ENCODE measurements at regions not wholly inside any gene's neighbourhood (a gene's known extent, or its start where the extent isn't known, plus 50 kb on each side); places are given as distances from the start of the nearest gene placed in this dataset.

DNA sequence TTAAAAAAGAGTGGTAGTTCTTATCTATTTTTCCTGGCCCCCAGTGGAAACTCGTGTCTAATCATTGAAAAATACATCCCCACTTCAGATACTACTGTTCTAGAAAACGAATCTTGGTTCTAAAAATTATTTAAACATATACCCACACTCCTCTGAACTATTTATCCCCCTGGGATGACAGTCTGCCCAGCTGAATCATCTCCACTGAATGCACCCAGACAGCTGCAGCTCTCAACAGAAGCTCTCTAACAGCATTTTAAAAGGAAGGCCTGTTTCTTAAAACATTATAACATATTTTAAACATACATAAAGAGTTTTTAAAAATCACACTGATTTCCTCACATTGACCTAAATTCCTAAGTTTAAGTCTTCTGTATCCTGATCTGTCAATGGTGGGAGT lies 544.6 kb upstream of the PHF14 start:
- TF ChIP-seq, protein P1, sequence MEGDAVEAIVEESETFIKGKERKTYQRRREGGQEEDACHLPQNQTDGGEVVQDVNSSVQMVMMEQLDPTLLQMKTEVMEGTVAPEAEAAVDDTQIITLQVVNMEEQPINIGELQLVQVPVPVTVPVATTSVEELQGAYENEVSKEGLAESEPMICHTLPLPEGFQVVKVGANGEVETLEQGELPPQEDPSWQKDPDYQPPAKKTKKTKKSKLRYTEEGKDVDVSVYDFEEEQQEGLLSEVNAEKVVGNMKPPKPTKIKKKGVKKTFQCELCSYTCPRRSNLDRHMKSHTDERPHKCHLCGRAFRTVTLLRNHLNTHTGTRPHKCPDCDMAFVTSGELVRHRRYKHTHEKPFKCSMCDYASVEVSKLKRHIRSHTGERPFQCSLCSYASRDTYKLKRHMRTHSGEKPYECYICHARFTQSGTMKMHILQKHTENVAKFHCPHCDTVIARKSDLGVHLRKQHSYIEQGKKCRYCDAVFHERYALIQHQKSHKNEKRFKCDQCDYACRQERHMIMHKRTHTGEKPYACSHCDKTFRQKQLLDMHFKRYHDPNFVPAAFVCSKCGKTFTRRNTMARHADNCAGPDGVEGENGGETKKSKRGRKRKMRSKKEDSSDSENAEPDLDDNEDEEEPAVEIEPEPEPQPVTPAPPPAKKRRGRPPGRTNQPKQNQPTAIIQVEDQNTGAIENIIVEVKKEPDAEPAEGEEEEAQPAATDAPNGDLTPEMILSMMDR (IDR thresholded peaks at IDR 0.05), result no peak
- TF ChIP-seq POLR2A (IDR thresholded peaks at IDR 0.05) (no peak), POLR2AphosphoS5 (IDR thresholded peaks at IDR 0.05) (no peak)
